NCI-H1105 (cell line): ENCODE measurements at regions not wholly inside any gene's neighbourhood (a gene's known extent, or its start where the extent isn't known, plus 50 kb on each side); places are given as distances from the start of the nearest gene placed in this dataset.

ENCODE experiments used
- DNase-seq: peaks from one replicate; lab custom pipeline; 2025; lab: John Stamatoyannopoulos, UW

- DNase-seq, result no peak
Observed at GRCh38 chr6:68391953-68392352, 243.1 kb upstream of the ADGRB3 start.

GRCh38 chr6:68372991-68373390 lies 262.1 kb upstream of the ADGRB3 start:
- DNase-seq, result no peak

DNA sequence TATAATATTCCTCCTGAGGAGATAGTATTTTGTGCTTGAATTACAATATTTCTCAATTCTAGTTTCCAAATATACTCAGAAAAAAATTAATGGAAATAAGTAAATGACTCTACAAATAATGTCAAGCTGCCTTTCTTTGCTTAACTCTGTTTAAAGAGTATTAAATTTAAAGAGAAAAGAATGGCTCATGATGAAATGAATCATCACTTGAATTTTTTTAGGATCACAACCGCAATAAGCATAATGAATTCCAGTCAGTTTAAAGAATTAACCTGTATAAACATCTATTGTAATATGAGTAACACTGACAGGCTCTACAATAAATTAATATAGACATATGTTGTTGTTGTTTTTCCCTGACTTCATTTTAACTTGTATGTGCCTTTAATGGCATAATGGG lies 266.2 kb upstream of the ADGRB3 start:
- no peak for DNase-seq

DNA sequence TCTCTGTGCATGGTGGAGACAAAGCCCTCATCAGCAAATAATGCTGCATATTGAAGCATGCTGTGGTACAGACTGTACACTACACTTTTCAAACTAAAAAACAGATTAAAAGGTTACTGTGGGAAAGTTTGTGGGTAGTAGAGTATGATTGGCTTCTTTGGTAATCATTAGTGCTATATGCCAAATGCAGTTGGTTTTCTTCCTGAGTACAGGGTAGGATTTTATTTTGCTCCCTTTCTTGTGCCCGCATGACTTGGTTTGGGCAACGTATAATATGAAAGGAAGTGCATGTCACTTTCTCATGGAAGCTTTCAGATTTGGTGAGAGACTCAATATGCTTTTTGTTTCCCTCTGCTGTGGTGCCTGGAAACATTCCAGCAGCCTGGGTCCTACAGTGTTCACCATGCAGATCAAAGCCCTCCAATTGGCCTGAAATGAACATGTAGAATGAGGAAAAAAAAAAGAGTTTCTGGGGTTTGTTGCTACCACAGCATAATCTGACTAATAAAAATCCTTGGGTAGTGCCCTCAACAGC lies 270.7 kb upstream of the ADGRB3 start:
- DNase-seq, result no peak

- peak; percentile 44 for DNase-seq
Observed at GRCh38 chr6:68343901-68344300, 291.2 kb upstream of the ADGRB3 start.

DNA sequence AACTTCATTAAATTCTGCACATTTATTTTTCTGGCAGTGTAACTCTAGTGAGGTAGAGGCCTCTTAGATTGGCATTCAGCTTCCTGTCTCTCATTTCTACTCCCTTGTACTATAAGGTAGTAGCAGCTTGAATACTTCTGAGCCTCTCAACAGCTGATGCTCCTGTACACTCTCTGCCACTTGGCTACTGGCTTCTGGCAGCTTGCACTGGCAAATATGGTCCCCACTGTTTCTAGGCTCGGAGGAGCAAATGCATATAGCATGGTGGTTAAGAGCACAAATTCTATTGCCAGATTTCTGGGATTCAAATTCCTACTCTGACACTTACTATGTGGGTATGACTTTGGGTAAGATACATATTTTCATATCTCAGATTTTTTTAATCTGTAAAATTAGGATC lies 292.8 kb upstream of the ADGRB3 start:
- no peak for DNase-seq

DNA sequence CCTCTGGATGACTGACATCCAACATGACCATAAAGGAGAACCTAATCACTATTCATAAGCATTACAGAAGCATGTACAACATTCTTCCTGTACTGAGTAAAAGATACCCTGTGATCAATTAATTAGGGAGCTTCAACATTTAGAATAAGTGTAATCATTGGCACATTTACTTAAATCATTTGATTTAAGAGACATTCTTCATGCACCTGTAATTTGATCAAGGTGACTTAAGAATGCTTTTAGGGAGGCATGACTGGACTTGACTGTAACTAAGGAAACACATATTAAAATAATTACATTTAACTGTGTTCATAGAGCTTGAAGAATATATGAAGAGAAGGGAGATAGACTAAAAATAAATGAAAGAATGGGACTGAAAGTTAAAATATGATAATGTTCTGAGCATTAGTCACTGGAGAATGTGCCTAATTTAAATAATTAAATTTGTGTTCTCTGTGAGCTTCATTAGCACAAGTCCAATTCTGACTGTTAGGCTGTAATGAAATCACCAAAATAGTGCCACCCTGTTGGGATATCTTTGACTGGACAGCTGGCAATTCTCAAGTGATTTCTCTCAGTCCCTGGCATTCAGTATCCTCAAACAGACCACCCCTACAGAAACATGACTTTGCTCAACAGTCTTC lies 295.5 kb upstream of the ADGRB3 start:
- DNase-seq, result no peak

- DNase-seq, result peak; percentile 93
Observed at GRCh38 chr6:68333442-68333841, 301.6 kb upstream of the ADGRB3 start.

- no peak for DNase-seq
Observed at GRCh38 chr6:68328156-68328555, 306.9 kb upstream of the ADGRB3 start.

DNA sequence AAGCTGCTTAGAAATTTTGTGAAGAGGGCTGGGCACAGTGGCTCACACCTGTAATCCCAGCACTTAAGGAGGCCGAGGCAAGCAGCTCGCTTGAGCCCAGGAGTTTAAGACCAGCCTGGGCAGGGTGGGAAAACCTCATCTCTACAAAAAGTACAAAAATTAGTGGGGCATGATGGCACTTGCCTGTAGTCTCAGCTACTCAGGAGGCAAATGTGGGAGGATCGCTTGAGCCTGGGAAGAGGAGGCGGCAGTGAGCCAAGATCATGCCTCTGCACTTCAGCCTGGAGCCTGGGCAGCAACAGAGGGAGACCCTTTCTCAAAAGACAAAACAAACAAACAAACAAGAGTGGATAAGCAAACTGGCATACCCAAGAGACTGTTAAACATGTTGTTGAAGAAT lies 308.3 kb upstream of the ADGRB3 start:
- DNase-seq, result no peak

DNA sequence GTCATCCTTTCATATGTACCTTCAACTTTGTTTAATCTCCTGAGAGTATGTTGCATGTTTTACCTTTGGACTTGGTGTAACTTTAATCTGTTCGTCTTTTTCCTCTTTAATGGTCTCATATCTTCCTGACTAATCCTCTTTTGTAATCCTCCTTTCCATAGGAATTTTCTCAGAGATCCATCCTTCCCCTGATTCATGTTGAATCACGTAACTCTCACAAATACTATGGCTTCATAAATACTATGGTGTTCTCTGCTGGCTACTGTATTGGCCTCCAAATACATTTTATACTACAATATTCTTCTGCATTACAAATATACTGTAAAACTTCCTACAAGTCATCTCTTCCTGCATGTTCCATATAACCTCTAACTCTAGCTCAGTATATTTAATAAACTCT lies 317.7 kb upstream of the ADGRB3 start:
- no peak for DNase-seq

DNA sequence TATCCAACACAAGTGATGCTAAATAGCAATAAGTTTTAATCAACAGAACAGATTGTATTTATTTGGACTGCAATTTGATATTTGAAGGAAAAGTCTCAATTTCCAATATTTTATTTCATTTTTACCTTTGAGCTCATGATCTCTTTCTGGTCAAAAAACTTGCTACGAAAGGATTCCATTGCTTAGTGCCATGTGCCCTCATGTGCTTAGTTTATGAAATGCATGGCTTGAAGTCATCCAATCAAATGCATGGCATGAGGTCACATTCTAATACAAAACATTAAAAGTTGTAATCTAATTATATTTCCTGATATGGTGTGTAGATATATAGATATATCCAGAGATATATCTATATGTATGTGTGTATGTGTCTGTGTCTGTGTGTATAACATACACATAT lies 321.2 kb upstream of the ADGRB3 start:
- DNase-seq, result no peak

DNA sequence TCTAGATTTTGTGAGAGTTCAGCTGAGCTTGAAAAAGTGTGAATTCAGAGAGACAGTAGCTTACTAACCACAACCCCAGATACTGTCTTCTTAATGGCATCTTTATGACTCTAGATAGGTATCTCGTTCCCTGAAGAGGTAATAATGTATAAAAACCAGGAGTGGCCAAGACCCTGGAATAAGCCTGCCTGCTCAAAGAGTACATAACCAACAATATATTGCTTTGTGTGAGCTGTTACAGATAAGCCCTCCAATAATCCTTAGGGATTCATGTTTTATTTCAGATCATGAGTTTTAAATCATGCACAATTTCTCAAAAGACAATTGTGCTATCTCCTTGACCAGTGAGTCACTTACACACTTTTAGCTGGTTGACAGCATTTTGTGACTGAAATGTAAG lies 327.8 kb upstream of the ADGRB3 start:
- DNase-seq, result no peak

DNA sequence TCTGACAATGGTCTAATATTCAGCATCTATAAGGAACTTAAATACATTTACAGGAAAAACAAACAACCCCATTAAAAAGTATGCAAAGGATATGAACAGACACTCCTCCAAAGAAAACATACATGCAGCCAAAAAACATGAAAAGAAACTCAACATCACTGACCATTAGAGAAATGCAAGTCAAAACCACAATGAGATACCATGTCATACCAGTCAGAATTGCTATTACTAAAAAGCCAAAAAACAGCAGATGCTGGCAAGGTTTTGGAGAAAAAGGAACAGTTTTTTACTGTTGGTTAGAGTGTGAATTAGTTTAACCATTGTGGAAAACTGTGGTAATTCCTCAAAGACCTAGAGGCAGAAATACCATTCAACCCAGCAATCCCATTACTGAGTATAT lies 339.0 kb upstream of the ADGRB3 start:
- DNase-seq, result no peak

DNA sequence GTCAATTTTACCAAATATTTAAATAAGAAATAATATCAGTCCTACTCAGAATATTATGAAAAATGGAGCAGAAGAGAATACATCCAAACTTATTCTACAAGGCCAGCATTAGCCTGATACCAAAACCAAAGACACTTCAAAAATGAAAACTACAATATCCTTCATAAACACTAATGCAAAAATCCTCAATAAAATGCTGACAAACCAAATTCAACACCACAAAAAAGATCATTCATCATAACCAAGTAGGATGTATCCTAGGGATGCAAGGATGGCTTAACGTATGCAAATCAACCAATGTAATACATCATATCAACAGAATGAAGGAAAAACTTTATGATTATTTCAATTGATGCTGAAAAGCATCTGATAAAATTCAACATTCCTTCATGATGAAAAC lies 352.4 kb upstream of the ADGRB3 start:
- DNase-seq, result no peak

DNA sequence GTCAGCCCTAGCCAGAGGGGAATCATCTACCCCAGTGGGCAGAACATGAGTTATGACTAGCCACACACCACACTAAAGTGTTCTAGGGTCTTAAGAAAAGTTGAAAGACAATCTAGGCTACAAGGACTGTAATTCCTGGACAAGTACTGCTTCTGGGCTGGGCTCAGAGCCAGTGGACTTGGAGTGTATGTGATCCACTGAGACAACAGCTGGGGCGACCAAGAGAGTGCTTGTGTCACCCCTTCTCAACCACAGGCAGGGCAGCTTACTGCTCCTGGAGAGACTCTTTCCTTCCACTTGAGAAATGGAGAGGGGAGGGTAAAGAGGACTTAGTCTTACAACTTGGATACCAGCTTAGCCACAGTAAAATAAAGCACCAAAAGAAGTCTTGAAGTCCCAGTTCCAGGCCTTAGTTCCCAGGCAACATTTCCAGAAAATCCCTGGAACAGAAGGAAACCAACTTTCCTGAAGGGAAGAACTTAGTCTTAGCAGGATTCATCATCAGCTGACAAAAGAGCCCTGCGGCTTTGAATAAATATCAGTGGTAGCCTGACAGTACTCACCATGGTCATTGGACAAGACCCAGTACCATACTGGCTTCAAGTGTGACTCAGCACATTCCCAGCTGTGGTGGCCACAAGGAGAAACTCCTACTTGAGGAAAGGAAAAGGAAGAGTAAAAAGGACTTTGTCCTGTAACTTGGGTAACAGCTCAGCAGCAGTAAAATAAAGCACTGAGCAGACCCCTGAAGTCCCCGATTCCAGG lies 355.1 kb upstream of the ADGRB3 start:
- DNase-seq, result no peak

DNA sequence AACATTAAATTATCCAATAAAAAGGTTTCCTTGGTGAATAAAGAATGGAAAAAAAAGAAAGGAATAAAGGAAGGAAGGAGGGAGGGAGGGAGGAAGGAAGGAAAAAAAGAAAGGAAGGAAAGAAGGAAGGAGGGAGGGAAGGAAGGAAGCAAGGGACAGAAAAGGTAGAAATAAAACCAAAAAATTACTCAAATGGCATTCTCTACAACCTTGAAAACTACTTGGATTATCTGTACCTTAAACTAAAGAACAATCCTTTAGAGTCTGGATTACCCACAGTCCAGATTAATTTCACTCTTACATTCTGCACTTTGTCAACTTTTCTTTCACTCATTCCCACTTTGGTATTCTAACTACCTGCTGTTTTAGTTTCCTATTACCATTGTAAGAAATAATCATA lies 361.8 kb upstream of the ADGRB3 start:
- no peak for DNase-seq

DNA sequence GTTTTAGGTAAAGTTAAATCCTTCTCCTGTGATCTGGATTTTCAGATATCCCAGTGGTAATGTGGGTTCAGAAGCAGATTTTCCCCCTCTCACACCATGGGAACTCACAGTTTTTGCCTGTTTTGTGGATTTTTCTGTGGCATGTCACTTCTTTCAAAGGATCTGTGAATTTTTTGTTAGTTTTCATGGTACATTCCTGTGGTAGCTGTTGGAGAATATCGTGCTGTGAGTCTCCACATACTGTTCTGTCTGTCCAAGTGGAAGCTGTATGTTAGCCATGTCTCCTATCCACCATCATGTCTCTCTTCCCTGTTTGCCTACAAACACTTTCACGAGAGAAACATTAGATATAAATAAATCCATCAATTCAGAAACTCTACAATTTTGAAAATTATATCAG lies 378.7 kb upstream of the ADGRB3 start:
- no peak for DNase-seq

- no peak for DNase-seq
Observed at GRCh38 chr6:68252632-68253031, 382.4 kb upstream of the ADGRB3 start.

GRCh38 chr6:68247782-68248181 lies 387.3 kb upstream of the ADGRB3 start:
- DNase-seq, result no peak

GRCh38 chr6:68240726-68241125 lies 394.4 kb upstream of the ADGRB3 start:
- DNase-seq, result no peak

GRCh38 chr6:68239034-68239433 lies 396.0 kb upstream of the ADGRB3 start:
- no peak for DNase-seq

DNA sequence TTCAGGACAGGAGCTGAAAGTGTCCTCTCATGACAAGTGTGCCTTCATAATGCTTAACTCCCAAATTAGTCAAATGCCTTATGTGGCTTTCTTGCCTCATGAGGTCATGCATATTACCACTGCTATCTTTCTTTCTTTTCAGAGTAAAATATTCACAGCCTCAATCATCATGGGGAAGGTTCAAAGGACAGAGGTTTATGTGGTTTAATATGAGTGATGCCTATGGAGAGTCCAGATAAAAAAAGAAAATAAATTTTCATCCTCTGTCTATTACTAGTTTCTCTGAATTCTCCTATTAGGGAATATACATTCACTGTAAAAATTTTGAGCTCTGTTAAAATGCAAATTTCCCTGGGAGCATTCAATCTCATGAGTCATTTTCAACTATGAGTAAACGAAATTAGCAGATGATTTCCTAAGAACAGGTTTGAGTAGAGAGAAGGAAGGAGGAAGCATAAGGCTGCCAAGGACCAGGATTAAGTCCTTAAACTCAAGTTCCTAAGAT lies 396.9 kb upstream of the ADGRB3 start:
- no peak for DNase-seq

GRCh38 chr6:68237205-68237604 lies 397.9 kb upstream of the ADGRB3 start:
- no peak for DNase-seq
